Kasumi-1 (cell line): ENCODE measurements at regions not wholly inside any gene's neighbourhood (a gene's known extent, or its start where the extent isn't known, plus 50 kb on each side); places are given as distances from the start of the nearest gene placed in this dataset.
"Not testable (repeated sequence)": the region's sequence is repeated elsewhere in the genome, so short reads cannot be mapped to it uniquely, and the experiment has no call there.

Experiments
- DNase-seq, 2 experiments: peaks; one replicate each; lab custom pipeline; 2025; lab: John Stamatoyannopoulos, UW

- no peak for DNase-seq
Measured at GRCh38 chr11:15300341-15300740, 185.6 kb downstream of the INSC start.

GRCh38 chr11:15307619-15308024 is 192.9 kb downstream of the INSC start:
- no peak for DNase-seq

GRCh38 chr11:15308840-15309239 is 194.1 kb downstream of the INSC start:
- no peak for DNase-seq

- DNase-seq = no peak
Measured at GRCh38 chr11:15309296-15309695, 194.6 kb downstream of the INSC start.

GRCh38 chr11:15313862-15314261 is 199.1 kb downstream of the INSC start:
- DNase-seq = no peak

- no peak for DNase-seq
Measured at GRCh38 chr11:15318814-15319213, 204.1 kb downstream of the INSC start.

- no peak for DNase-seq
Measured at GRCh38 chr11:15326520-15326919, 211.8 kb downstream of the INSC start.

GRCh38 chr11:15327786-15328231 is 213.1 kb downstream of the INSC start:
- DNase-seq = peak; percentile 3 to 45

GRCh38 chr11:15333407-15333806 is 218.7 kb downstream of the INSC start:
- no peak for DNase-seq

GRCh38 chr11:15334766-15335165 is 220.0 kb downstream of the INSC start:
- no peak for DNase-seq

- no peak for DNase-seq
Measured at GRCh38 chr11:15336021-15336420, 221.3 kb downstream of the INSC start.

GRCh38 chr11:15339302-15339701 is 224.6 kb downstream of the INSC start:
- DNase-seq = no peak

- DNase-seq = no peak
Measured at GRCh38 chr11:15341587-15341986, 226.9 kb downstream of the INSC start.

GRCh38 chr11:15342163-15342562 is 227.4 kb downstream of the INSC start:
- DNase-seq = no peak

GRCh38 chr11:15346907-15347306 is 232.2 kb downstream of the INSC start:
- no peak for DNase-seq

GRCh38 chr11:15347969-15348734 is 233.4 kb downstream of the INSC start:
- DNase-seq = no peak

GRCh38 chr11:15349413-15349812 is 234.7 kb downstream of the INSC start:
- no peak for DNase-seq

GRCh38 chr11:15361316-15361715 is 246.6 kb downstream of the INSC start:
- no peak for DNase-seq

- not testable (repeated sequence) for DNase-seq
Measured at GRCh38 chr11:15365286-15365685, 250.6 kb downstream of the INSC start.

GRCh38 chr11:15367695-15368094 is 253.0 kb downstream of the INSC start:
- no peak for DNase-seq

- no peak for DNase-seq
Measured at GRCh38 chr11:15370495-15371147, 255.9 kb downstream of the INSC start.

- no peak for DNase-seq
Measured at GRCh38 chr11:15371533-15371932, 256.8 kb downstream of the INSC start.

GRCh38 chr11:15374418-15374817 is 259.7 kb downstream of the INSC start:
- no peak for DNase-seq

- no peak for DNase-seq
Measured at GRCh38 chr11:15378941-15379340, 264.2 kb downstream of the INSC start.
